Activated CD8-positive, alpha-beta memory T cell treated with anti-CD3 and anti-CD28 coated beads, Interleukin-2, amount 10 ng/mL, durations not matched to agents 7 days and 5 days (primary cell): ENCODE measurements at regions not wholly inside any gene's neighbourhood (a gene's known extent, or its start where the extent isn't known, plus 50 kb on each side); places are given as distances from the start of the nearest gene placed in this dataset.
A peak's percentile ranks its signal among the peaks of the same experiment; 100 is the strongest.
"Not testable (repeated sequence)": the region's sequence is repeated elsewhere in the genome, so short reads cannot be mapped to it uniquely, and the experiment has no call there.

Experiments
- ATAC-seq: fragments of 150-1000 bp; cut with Tn5 transposase; one replicate; pipeline ENCODE4 v1.10.0; 2021; ENCODE audit warnings: moderate library complexity
- CTCF ChIA-PET: fragments of 350-600 bp; sonication (Branson Sonifier 250); formaldehyde crosslinking; loops from one replicate; lab custom pipeline; 2021; ENCODE audit warnings: antibody characterized with exemption; lab: Charles Lee
- DNase-seq: peaks from one replicate; pipeline ENCODE4 v3.0.0-alpha.2; 2020
- H3K27ac Mint-ChIP-seq: one replicate; pipeline ENCODE4 v1.8.0; 2021; ENCODE audit warnings: mild to moderate bottlenecking, mixed read lengths
- H3K27me3 Mint-ChIP-seq: one replicate; pipeline ENCODE4 v1.8.0; 2021; ENCODE audit warnings: mixed read lengths
- H3K36me3 Mint-ChIP-seq: one replicate; pipeline ENCODE4 v1.8.0; 2021; ENCODE audit warnings: mild to moderate bottlenecking, mixed read lengths
- H3K4me1 Mint-ChIP-seq: one replicate; pipeline ENCODE4 v1.8.0; 2021; ENCODE audit warnings: mixed read lengths
- H3K4me3 Mint-ChIP-seq: one replicate; pipeline ENCODE4 v1.8.0; 2021; ENCODE audit warnings: mild to moderate bottlenecking, moderate library complexity, mixed read lengths
- H3K9me3 Mint-ChIP-seq: one replicate; pipeline ENCODE4 v1.8.0; 2022; ENCODE audit warnings: low read depth, mixed read lengths

- Mint-ChIP-seq H3K27me3 (peaks cover 41% of the 10 kb centered on the region), H3K4me3 (no peak overlapping the region), H3K9me3 (no peaks in the 10 kb centered on the region), H3K4me1 (no peaks in the 10 kb centered on the region), H3K27ac (no peak overlapping the region), H3K36me3 (no peaks in the 10 kb centered on the region)
- no peak for ATAC-seq
- CTCF ChIA-PET, result no interaction called here
- DNase-seq, result no peak
Observed at GRCh38 chr17:73900516-73900915, 256.3 kb upstream of the SDK2 start.

- CTCF ChIA-PET, result no interaction called here
- Mint-ChIP-seq H3K9me3 (no peaks in the 10 kb centered on the region), H3K27me3 (peaks cover 43% of the 10 kb centered on the region), H3K36me3 (no peaks in the 10 kb centered on the region), H3K4me1 (no peaks in the 10 kb centered on the region), H3K4me3 (no peak overlapping the region), H3K27ac (no peak overlapping the region)
- ATAC-seq (no peak), DNase-seq (no peak)
Observed at GRCh38 chr17:73901249-73901648, 257.0 kb upstream of the SDK2 start.

GRCh38 chr17:73901661-73902415, 257.6 kb upstream of the SDK2 start:
- peaks cover 47% of the 10 kb centered on the region for H3K27me3 Mint-ChIP-seq
- CTCF ChIA-PET, result no interaction called here
- H3K9me3 Mint-ChIP-seq, result no peaks in the 10 kb centered on the region
- DNase-seq (peak; percentile 41), ATAC-seq (no peak)
- H3K27ac Mint-ChIP-seq, result no peak overlapping the region
- H3K4me1 Mint-ChIP-seq, result no peaks in the 10 kb centered on the region
- H3K36me3 Mint-ChIP-seq, result no peaks in the 10 kb centered on the region
- H3K4me3 Mint-ChIP-seq, result peak overlapping the region; percentile 22

GRCh38 chr17:73902416-73903181, 258.4 kb upstream of the SDK2 start:
- Mint-ChIP-seq H3K27ac (no peak overlapping the region), H3K36me3 (no peaks in the 10 kb centered on the region), H3K4me3 (no peak overlapping the region), H3K4me1 (no peaks in the 10 kb centered on the region), H3K9me3 (no peaks in the 10 kb centered on the region), H3K27me3 (peaks cover 47% of the 10 kb centered on the region)
- no peak for DNase-seq
- no peak for ATAC-seq
- CTCF ChIA-PET, result no interaction called here

- Mint-ChIP-seq H3K4me3 (no peak overlapping the region), H3K9me3 (no peaks in the 10 kb centered on the region), H3K27me3 (peaks cover 36% of the 10 kb centered on the region), H3K27ac (no peak overlapping the region), H3K36me3 (no peaks in the 10 kb centered on the region), H3K4me1 (no peaks in the 10 kb centered on the region)
- ATAC-seq (no peak), DNase-seq (no peak)
- CTCF ChIA-PET, result no interaction called here
Observed at GRCh38 chr17:73906896-73907870, 262.9 kb upstream of the SDK2 start.

- CTCF ChIA-PET, result no interaction called here
- Mint-ChIP-seq H3K27ac (no peak overlapping the region), H3K27me3 (peaks cover 38% of the 10 kb centered on the region), H3K36me3 (no peaks in the 10 kb centered on the region), H3K4me1 (no peaks in the 10 kb centered on the region), H3K4me3 (no peak overlapping the region), H3K9me3 (no peaks in the 10 kb centered on the region)
- ATAC-seq (no peak), DNase-seq (no peak)
Observed at GRCh38 chr17:73909186-73909585, 264.9 kb upstream of the SDK2 start.

GRCh38 chr17:73910206-73910605, 266.0 kb upstream of the SDK2 start:
- H3K36me3 Mint-ChIP-seq, result no peaks in the 10 kb centered on the region
- H3K27me3 Mint-ChIP-seq, result peaks cover 44% of the 10 kb centered on the region
- H3K27ac Mint-ChIP-seq, result no peak overlapping the region
- CTCF ChIA-PET, result no interaction called here
- H3K4me3 Mint-ChIP-seq, result no peak overlapping the region
- H3K9me3 Mint-ChIP-seq, result peaks cover 1% of the 10 kb centered on the region
- ATAC-seq, result no peak
- H3K4me1 Mint-ChIP-seq, result no peaks in the 10 kb centered on the region
- no peak for DNase-seq

- Mint-ChIP-seq H3K4me1 (no peaks in the 10 kb centered on the region), H3K9me3 (peaks cover 3% of the 10 kb centered on the region), H3K27me3 (peaks cover 42% of the 10 kb centered on the region), H3K4me3 (no peak overlapping the region), H3K36me3 (no peaks in the 10 kb centered on the region), H3K27ac (no peak overlapping the region)
- DNase-seq, result no peak
- no peak for ATAC-seq
- CTCF ChIA-PET, result no interaction called here
Observed at GRCh38 chr17:73910821-73911515, 266.7 kb upstream of the SDK2 start.

GRCh38 chr17:73911726-73912372, 267.6 kb upstream of the SDK2 start:
- no peaks in the 10 kb centered on the region for H3K36me3 Mint-ChIP-seq
- no peaks in the 10 kb centered on the region for H3K4me1 Mint-ChIP-seq
- no peak overlapping the region for H3K4me3 Mint-ChIP-seq
- no peak overlapping the region for H3K27ac Mint-ChIP-seq
- peaks cover 3% of the 10 kb centered on the region for H3K9me3 Mint-ChIP-seq
- peaks cover 40% of the 10 kb centered on the region for H3K27me3 Mint-ChIP-seq
- no peak for DNase-seq
- no peak for ATAC-seq
- CTCF ChIA-PET, result no interaction called here

- DNase-seq (no peak), ATAC-seq (no peak)
- H3K4me1 Mint-ChIP-seq, result no peaks in the 10 kb centered on the region
- H3K4me3 Mint-ChIP-seq, result no peak overlapping the region
- peaks cover 43% of the 10 kb centered on the region for H3K27me3 Mint-ChIP-seq
- no peaks in the 10 kb centered on the region for H3K36me3 Mint-ChIP-seq
- CTCF ChIA-PET, result no interaction called here
- peaks cover 3% of the 10 kb centered on the region for H3K9me3 Mint-ChIP-seq
- no peak overlapping the region for H3K27ac Mint-ChIP-seq
Observed at GRCh38 chr17:73912373-73912746, 268.1 kb upstream of the SDK2 start.

GRCh38 chr17:73914536-73915274, 270.5 kb upstream of the SDK2 start:
- peaks cover 2% of the 10 kb centered on the region for H3K36me3 Mint-ChIP-seq
- H3K4me1 Mint-ChIP-seq, result no peaks in the 10 kb centered on the region
- CTCF ChIA-PET, result no interaction called here
- peaks cover 3% of the 10 kb centered on the region for H3K9me3 Mint-ChIP-seq
- no peak for ATAC-seq
- H3K4me3 Mint-ChIP-seq, result no peak overlapping the region
- H3K27me3 Mint-ChIP-seq, result peaks cover 45% of the 10 kb centered on the region
- no peak for DNase-seq
- H3K27ac Mint-ChIP-seq, result no peak overlapping the region

- H3K36me3 Mint-ChIP-seq, ATAC-seq, H3K4me3 Mint-ChIP-seq, H3K27ac Mint-ChIP-seq, H3K9me3 Mint-ChIP-seq, DNase-seq, H3K4me1 Mint-ChIP-seq, CTCF ChIA-PET: not testable (repeated sequence)
- peaks cover 38% of the 10 kb centered on the region for H3K27me3 Mint-ChIP-seq
Observed at GRCh38 chr17:73919033-73919432, 274.8 kb upstream of the SDK2 start.
